HG03280 (cell line): ENCODE measurements at regions not wholly inside any gene's neighbourhood (a gene's known extent, or its start where the extent isn't known, plus 50 kb on each side); places are given as distances from the start of the nearest gene placed in this dataset.

Experiments used
- ATAC-seq: cut with Tn5 transposase; IDR thresholded peaks from one replicate; pipeline ENCODE4 v1.9.1; 2021; ENCODE audit warnings: mild to moderate bottlenecking, moderate library complexity; ENCODE audit not compliant: unreplicated experiment

DNA sequence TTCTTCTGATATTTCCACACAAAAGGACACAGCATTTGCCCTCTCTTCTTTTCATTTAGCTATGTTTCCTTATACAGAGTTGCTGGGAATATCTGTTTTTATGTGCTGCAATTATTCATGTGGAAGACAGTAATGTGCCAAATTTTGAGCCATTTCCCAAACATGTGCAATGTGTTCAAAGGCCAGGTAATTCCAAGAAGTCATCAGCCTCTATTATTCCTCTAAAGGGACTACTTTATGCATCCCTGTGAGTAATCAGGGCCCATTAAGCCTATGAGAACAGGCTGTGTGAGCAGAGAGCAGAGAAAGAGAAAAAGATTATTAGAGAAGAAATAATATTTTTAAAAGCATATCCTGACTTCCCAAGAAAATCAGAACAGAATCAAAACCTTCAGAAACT lies 107.6 kb upstream of the OSR1 start:
- no peak for ATAC-seq

DNA sequence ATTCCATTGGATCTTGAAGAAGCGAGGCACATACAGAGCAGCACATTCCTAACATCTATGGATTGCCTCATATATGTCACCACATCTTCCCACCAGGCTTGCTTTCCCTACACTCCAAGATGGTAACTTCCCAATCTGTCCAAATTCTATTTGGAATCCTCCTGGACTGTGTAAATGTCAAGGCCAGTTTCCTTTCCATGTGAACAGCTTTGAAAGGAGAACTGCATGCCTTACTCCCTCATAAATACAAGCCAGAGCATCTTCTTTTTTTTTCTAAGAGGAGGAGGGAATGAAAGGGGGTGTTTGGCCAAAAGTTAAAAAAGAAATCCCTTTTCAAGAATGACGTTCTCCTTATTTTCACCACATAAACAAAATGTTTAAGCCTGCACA lies 103.8 kb upstream of the OSR1 start:
- no peak for ATAC-seq

DNA sequence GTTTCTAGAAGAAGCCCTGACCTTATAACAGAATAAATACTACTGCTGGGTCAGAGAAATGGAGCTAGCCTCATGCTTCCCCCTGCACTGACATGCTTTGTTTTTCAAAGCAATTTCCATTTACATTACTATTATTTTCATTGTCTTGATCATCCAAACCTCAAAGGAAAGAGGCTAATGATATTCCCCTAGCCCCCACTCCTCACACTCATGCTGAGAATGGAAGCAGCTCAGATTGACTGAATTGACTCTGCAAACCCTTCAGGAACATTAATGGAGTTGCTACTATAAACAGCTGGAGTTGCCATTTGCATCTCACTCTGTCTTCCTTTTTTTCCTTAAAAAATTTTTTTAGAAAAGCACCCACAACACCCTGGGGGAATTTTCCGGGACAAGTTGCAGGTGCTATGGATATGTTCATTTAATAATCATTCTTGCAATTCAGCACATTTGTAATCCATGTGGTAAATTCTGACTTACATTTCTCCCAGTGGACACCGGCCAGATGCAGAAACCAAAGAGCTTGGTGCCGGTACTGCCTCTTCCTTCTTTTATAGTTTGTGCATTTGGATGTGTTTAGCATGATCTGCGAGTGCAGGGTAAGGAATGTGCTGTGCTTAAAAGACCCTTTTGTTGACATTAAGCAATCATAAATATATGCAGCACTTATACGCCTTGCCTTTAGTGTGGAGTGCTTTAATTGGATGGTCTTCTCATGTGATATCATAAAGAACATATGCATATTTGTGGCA lies 103.3 kb upstream of the OSR1 start:
- no peak for ATAC-seq

- ATAC-seq = no peak
These were observed 102.3 kb upstream of the OSR1 start for GRCh38 chr2:19460761-19461160.

- no peak for ATAC-seq
These were observed 100.1 kb upstream of the OSR1 start for GRCh38 chr2:19458427-19459003.

DNA sequence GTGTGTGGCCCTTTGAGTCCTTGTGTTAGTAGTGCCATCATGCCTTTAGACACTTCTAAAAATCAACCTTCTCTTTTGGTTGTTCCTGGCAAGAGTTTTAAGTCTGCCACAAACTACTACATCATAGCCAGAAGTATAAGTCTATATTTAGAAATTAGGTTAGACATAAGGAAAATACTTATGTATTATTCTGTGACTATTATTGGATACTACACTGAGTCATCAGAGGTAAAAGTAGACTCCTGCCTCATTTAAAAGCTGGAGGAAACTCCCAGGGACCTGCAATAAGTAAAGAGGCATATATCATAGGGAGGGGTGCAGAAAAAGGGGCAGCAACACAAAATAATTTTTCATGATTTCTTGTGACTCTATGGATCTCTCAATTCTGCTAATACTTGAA lies 99.4 kb upstream of the OSR1 start:
- ATAC-seq = no peak

GRCh38 chr2:19456705-19457309 lies 98.4 kb upstream of the OSR1 start:
- no peak for ATAC-seq

GRCh38 chr2:19454125-19454524 lies 95.7 kb upstream of the OSR1 start:
- no peak for ATAC-seq

DNA sequence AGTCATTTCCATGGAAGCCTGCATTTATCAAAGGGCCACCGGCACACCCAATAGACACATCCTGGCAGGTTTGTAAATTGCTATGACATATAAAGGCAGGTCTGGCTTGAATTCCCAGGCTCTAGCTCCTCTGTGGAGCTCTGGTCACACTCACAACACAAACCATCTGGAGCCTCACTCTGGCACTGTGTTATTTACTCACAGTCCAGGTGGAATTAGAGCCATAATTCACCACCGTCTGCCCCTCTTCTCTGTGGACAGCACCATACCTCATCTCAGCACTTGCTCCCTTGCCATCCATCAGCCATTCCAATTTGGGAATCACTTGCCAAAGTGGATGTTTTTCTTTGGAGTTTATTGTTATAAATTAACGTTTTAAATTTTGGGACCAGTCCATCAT lies 84.3 kb upstream of the OSR1 start:
- no peak for ATAC-seq

DNA sequence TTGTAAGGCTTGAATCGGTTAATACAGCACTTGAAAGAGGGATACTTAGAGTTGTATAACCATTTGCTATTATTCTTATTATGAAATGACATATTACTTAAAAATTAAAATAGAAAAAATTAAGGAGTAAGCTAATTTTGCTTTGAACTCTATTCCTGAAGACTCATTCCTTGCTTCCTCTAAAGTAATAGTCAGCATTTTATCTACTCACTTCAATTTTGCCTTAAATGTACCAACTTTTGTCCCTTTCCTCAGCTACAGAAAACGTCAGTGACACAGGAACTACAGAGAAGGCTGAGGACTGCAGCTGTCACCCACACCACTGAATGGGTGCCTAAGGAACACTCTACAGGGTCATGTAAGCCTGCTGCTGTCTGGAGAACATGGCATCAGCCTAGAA lies 80.7 kb upstream of the OSR1 start:
- ATAC-seq = no peak

- no peak for ATAC-seq
These were observed 77.4 kb upstream of the OSR1 start for GRCh38 chr2:19435815-19436214.

- ATAC-seq = no peak
These were observed 76.0 kb upstream of the OSR1 start for GRCh38 chr2:19434413-19434812.

DNA sequence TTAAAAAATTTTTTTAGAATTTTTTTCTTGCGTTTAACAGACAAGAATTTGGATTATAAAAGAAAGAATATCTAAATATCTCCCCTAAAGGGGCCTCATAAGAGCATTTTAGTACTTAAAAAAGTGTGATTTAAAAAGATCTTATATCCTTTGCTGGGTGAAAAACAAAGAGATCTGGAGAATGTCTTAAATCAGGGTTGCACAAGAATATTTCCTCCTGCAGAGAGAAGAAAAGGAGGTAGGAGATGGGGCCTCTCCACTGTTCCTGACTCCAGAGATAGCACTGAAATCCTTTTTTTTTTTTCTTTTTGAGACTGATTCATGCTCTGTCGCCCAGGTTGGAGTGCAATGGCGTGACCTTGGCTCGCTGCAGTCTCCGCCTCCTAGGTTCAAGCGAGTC lies 68.5 kb upstream of the OSR1 start:
- no peak for ATAC-seq

DNA sequence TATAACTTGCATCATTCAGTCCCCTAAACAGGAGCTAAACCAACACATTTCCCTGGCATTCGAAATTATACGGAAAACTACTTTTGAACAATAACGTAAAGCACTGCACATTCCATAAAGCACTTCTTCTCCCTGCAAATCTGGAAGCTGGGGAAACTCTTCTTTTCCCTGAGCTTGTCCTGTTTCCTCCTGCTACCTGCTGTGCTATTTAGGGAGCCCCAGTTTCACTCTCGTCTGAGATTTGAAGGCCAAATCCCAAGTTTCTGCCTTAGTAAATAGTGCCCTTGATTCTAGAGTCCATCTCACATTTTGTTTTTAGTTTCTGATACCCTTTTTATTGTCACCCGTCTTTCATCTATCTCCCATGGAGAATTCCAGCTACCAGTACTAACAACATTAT lies 67.7 kb upstream of the OSR1 start:
- ATAC-seq = no peak

- no peak for ATAC-seq
These were observed 67.0 kb upstream of the OSR1 start for GRCh38 chr2:19425419-19425818.

DNA sequence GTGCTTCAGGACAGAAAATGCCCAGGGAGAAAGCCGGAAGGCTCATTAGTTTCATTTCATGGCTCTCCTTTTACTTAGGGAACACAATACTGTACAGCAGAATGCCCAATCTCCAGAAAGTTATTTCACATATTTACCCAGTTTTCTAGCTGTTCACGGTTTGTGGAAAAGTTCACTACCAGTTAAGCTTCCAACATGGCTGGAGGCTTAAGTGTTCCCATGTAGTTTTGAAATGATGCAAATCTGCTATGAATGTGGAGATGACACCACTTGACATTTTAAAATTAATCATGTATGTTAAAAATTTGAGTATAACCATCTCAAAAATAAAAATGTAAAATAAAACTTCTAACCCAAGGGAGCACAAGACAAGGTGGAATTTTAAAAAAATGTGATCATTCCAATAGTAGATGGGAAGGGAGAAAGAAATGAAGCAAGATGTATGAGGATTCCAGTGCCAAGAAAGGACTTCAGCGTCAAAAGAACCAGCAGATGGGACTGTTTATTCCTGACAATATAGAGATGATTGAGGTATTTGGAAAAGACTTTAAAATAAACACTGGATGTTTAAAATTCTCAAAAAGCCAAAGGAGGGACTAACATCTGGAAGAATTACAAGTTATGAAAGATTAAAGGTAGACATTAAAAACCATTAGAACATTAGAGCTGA lies 60.9 kb upstream of the OSR1 start:
- ATAC-seq = no peak

- ATAC-seq = no peak
These were observed 58.6 kb upstream of the OSR1 start for GRCh38 chr2:19416784-19417684.

- ATAC-seq = no peak
These were observed 57.7 kb upstream of the OSR1 start for GRCh38 chr2:19416083-19416482.

- ATAC-seq = no peak
These were observed 50.6 kb upstream of the OSR1 start for GRCh38 chr2:19409046-19409445.

DNA sequence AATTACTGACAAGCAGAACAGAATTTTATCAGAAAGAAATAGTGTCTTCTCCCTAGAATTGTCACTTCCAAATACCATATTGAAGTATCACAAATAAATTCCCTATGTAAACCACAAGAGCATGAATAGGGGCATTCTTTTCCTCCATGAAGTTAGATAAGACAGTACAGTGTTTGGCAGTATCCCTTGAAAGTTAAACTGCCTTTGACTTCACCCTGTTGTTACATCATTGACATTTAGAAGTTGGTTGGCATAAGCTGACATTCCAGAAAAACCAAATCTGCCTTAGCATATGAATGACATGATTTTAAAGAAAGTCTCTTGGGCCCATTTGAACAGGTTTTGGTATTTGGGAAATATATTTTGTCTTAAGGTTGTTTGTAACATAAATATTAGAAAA lies 50.2 kb upstream of the OSR1 start:
- ATAC-seq = no peak
